HG03432 (cell line): ENCODE measurements at regions not wholly inside any gene's neighbourhood (a gene's known extent, or its start where the extent isn't known, plus 50 kb on each side); places are given as distances from the start of the nearest gene placed in this dataset.
"Not testable (repeated sequence)": the region's sequence is repeated elsewhere in the genome, so short reads cannot be mapped to it uniquely, and the experiment has no call there.

Source experiments
- ATAC-seq: cut with Tn5 transposase; IDR thresholded peaks from one replicate; pipeline ENCODE4 v1.9.1; 2021; ENCODE audit warnings: mild to moderate bottlenecking, moderate library complexity; ENCODE audit not compliant: unreplicated experiment

- ATAC-seq: no peak
Measured at GRCh38 chr6:71810880-71811279, 75.5 kb upstream of the RIMS1 start.

GRCh38 chr6:71822625-71823024, 63.7 kb upstream of the RIMS1 start:
- no peak for ATAC-seq

- not testable (repeated sequence) for ATAC-seq
Measured at GRCh38 chr6:71832110-71832764, 54.1 kb upstream of the RIMS1 start.
